ENCODE measurements at regions not wholly inside any gene's neighbourhood (a gene's known extent, or its start where the extent isn't known, plus 50 kb on each side); places are given as distances from the start of the nearest gene placed in this dataset.
"Not testable (repeated sequence)": the region's sequence is repeated elsewhere in the genome, so short reads cannot be mapped to it uniquely, and the experiment has no call there.

- no peak for DNase-seq (ENCODE audit: low spot score)
- no peak for ATAC-seq (ENCODE audit: low FRiP score)
- TF ChIP-seq CTCF (IDR thresholded peaks at IDR 0.05): no peak
Measured at GRCh38 chr9:29394855-29395254, 1821.6 kb upstream of the C9orf72 start.

- ATAC-seq (ENCODE audit: low FRiP score) (no peak), DNase-seq (ENCODE audit: low spot score) (no peak)
- no peak for TF ChIP-seq CTCF (IDR thresholded peaks at IDR 0.05)
Measured at GRCh38 chr9:29397148-29397547, 1823.9 kb upstream of the C9orf72 start.

- no peak for ATAC-seq (ENCODE audit: low FRiP score)
- DNase-seq (ENCODE audit: low spot score): no peak
- TF ChIP-seq CTCF (IDR thresholded peaks at IDR 0.05): no peak
Measured at GRCh38 chr9:29416204-29416603, 1842.9 kb upstream of the C9orf72 start.

GRCh38 chr9:29422438-29422837 is 1849.2 kb upstream of the C9orf72 start:
- DNase-seq (ENCODE audit: low spot score) (no peak), ATAC-seq (ENCODE audit: low FRiP score) (no peak)
- TF ChIP-seq CTCF (IDR thresholded peaks at IDR 0.05): no peak

GRCh38 chr9:29432191-29432590 is 1858.9 kb upstream of the C9orf72 start:
- DNase-seq (ENCODE audit: low spot score): no peak
- ATAC-seq (ENCODE audit: low FRiP score): no peak
- no peak for TF ChIP-seq CTCF (IDR thresholded peaks at IDR 0.05)

GRCh38 chr9:29432656-29433055 is 1859.4 kb upstream of the C9orf72 start:
- not testable (repeated sequence) for ATAC-seq (ENCODE audit: low FRiP score); DNase-seq (ENCODE audit: low spot score)

- TF ChIP-seq CTCF (IDR thresholded peaks at IDR 0.05): no peak
- ATAC-seq (ENCODE audit: low FRiP score) (no peak), DNase-seq (ENCODE audit: low spot score) (no peak)
Measured at GRCh38 chr9:29435368-29435767, 1862.1 kb upstream of the C9orf72 start.

GRCh38 chr9:29437526-29437925 is 1864.2 kb upstream of the C9orf72 start:
- ATAC-seq (ENCODE audit: low FRiP score) (no peak), DNase-seq (ENCODE audit: low spot score) (no peak)
- no peak for TF ChIP-seq CTCF (IDR thresholded peaks at IDR 0.05)
